Left lung (tissue), 4 donors: ENCODE measurements at regions not wholly inside any gene's neighbourhood (a gene's known extent, or its start where the extent isn't known, plus 50 kb on each side); places are given as distances from the start of the nearest gene placed in this dataset.
A peak's percentile ranks its signal among the peaks of the same experiment; 100 is the strongest.

ENCODE experiments used
- ATAC-seq: fragments of 200-7000 bp; cut with Tn5 transposase; one replicate; pipeline ENCODE4 v1.9.1; 2020; ENCODE audit warnings: moderate library complexity
- DNase-seq, 4 donors: peaks; one replicate each; pipeline ENCODE4 v3.0.0-alpha.2; 2013 to 2020
- H3K27ac ChIP-seq, 2 donors: fragments of 200-600 bp; sonication (generic) in 1 of 2; one replicate each; pipeline versions ENCODE4 v1.5.0 to v1.8.0; 2020 to 2021
- H3K27me3 ChIP-seq, 2 donors: fragments of 200-600 bp; sonication (generic) in 1 of 2; one replicate each; pipeline versions ENCODE4 v1.5.0 to v1.8.0; 2020 to 2021
- H3K36me3 ChIP-seq, 2 donors: fragments of 200-600 bp; sonication (generic) in 1 of 2; one replicate each; pipeline versions ENCODE4 v1.5.0 to v1.8.0; 2020 to 2021
- H3K4me1 ChIP-seq, 2 donors: fragments of 200-600 bp; one replicate each; pipeline ENCODE4 v1.8.0; 2021
- H3K4me3 ChIP-seq, 2 donors: fragments of 200-600 bp; sonication (generic) in 1 of 2; one replicate each; pipeline versions ENCODE4 v1.5.0 to v1.8.0; 2020 to 2021; ENCODE audit warnings: mild to moderate bottlenecking in 1 of 2
- H3K9me3 ChIP-seq, 2 donors: fragments of 200-600 bp; sonication (generic) in 1 of 2; one replicate each; pipeline versions ENCODE4 v1.5.0 to v1.8.0; 2020 to 2021
- CTCF ChIP-seq, 2 donors: fragments of 200-600 bp; sonication (generic) in 1 of 2; IDR thresholded peaks; one replicate each; pipeline versions ENCODE4 v1.5.0 to v1.8.0; 2021; ENCODE audit warnings: antibody characterized with exemption in 2 of 2
- intact Hi-C, 2 donors: fragments of 100-400 bp; cut with DNase I; formaldehyde crosslinking; loops; one replicate each; pipeline versions ENCODE4 v1.11.2 to v1.14.2; 2022
- donor health status: DM: no; HTN: yes; CAD: no.
- donor health status: DM: no; HTN: no; CAD: no.

GRCh38 chr21:22579741-22580140 lies 1581.5 kb downstream of the NCAM2 start:
- intact Hi-C loops = no loop called here
- no peaks in the 10 kb centered on the region for H3K4me1 ChIP-seq
- no peaks in the 10 kb centered on the region for H3K36me3 ChIP-seq
- no peaks in the 10 kb centered on the region for H3K27me3 ChIP-seq
- no peak overlapping the region for H3K27ac ChIP-seq
- ATAC-seq (no peak), DNase-seq (peak in 2 of 4 donors; percentile 13 to 21)
- no peak for TF ChIP-seq CTCF (IDR thresholded peaks at IDR 0.05)
- H3K9me3 ChIP-seq = peaks cover 0 to 5% of the 10 kb centered on the region in 2 donors
- no peak overlapping the region for H3K4me3 ChIP-seq

GRCh38 chr21:22582026-22582425 lies 1583.8 kb downstream of the NCAM2 start:
- H3K27me3 ChIP-seq = no peaks in the 10 kb centered on the region
- H3K9me3 ChIP-seq = peaks cover 0 to 5% of the 10 kb centered on the region in 2 donors
- no peaks in the 10 kb centered on the region for H3K4me1 ChIP-seq
- no peak for TF ChIP-seq CTCF (IDR thresholded peaks at IDR 0.05)
- intact Hi-C loops = no loop called here
- ATAC-seq (no peak), DNase-seq (no peak)
- no peak overlapping the region for H3K27ac ChIP-seq
- H3K36me3 ChIP-seq = no peaks in the 10 kb centered on the region
- no peak overlapping the region for H3K4me3 ChIP-seq

- no peak overlapping the region for H3K27ac ChIP-seq
- no peaks in the 10 kb centered on the region for H3K4me1 ChIP-seq
- H3K27me3 ChIP-seq = no peaks in the 10 kb centered on the region
- ATAC-seq = no peak
- no peak for TF ChIP-seq CTCF (IDR thresholded peaks at IDR 0.05)
- H3K9me3 ChIP-seq = no peaks in the 10 kb centered on the region
- intact Hi-C loops = no loop called here
- DNase-seq = peak in 1 of 4 donors; percentile 59
- H3K4me3 ChIP-seq = no peak overlapping the region
- no peaks in the 10 kb centered on the region for H3K36me3 ChIP-seq
These were observed 1586.1 kb downstream of the NCAM2 start for GRCh38 chr21:22584308-22584707.

GRCh38 chr21:22585558-22585957 lies 1587.3 kb downstream of the NCAM2 start:
- no peak overlapping the region for H3K4me3 ChIP-seq
- DNase-seq = no peak
- no peaks in the 10 kb centered on the region for H3K27me3 ChIP-seq
- H3K27ac ChIP-seq = no peak overlapping the region
- no peaks in the 10 kb centered on the region for H3K36me3 ChIP-seq
- no peak for ATAC-seq
- intact Hi-C loops = no loop called here
- H3K4me1 ChIP-seq = no peaks in the 10 kb centered on the region
- H3K9me3 ChIP-seq = no peaks in the 10 kb centered on the region
- TF ChIP-seq CTCF (IDR thresholded peaks at IDR 0.05) = no peak

GRCh38 chr21:22597660-22598255 lies 1599.5 kb downstream of the NCAM2 start:
- Histone ChIP-seq H3K27ac (no peak overlapping the region), H3K4me3 (no peak overlapping the region), H3K27me3 (no peaks in the 10 kb centered on the region), H3K9me3 (peaks cover 0 to 20% of the 10 kb centered on the region in 2 donors), H3K36me3 (no peaks in the 10 kb centered on the region), H3K4me1 (no peaks in the 10 kb centered on the region)
- intact Hi-C loops = no loop called here
- peak in 1 of 4 donors; percentile 41 for DNase-seq
- no peak for TF ChIP-seq CTCF (IDR thresholded peaks at IDR 0.05)
- no peak for ATAC-seq
